ENCODE measurements at regions not wholly inside any gene's neighbourhood (a gene's known extent, or its start where the extent isn't known, plus 50 kb on each side); places are given as distances from the start of the nearest gene placed in this dataset.

DNA sequence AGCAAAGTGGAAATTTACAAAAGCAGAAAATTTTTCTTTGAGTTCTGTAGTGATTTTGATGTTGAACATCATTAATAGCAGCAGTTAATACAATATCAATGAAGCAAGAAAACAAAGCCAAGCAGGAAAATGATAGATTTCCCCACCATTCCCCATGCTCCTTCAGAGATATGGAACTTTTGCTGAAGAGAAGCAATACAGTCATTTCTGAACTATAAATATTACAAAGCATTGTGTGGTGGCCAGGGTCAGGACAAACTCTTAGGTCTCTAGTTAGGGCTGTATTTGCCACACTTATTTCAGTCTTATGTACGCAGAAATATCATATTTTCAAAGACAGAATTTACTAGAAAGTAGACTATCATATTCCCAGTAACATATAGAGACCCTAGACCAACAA is 88.8 kb upstream of the P3H2 start:
- H3K9me1 ChIP-seq (ENCODE audit: control insufficient read depth, insufficient read depth, low read length): no peaks in the 10 kb centered on the region
- no peak overlapping the region for H3K9ac ChIP-seq (ENCODE audit: insufficient read depth in 1 of 2, low read depth in 2 of 2, low read length in 2 of 2)
- FAIRE-seq: no peak
- ChIA-PET POLR2A (no interaction called here), CTCF (ENCODE audit: low intra/inter-chr PET ratio) (no interaction called here)
- intact Hi-C loops (cut with micrococcal nuclease) (no loop called here), in situ Hi-C loops (cut with MboI) (no loop called here)
- DNase-seq (ENCODE audit: extremely low read depth in 1 of 4, low spot score in 3 of 4): no peak
- H4K20me1 ChIP-seq (replicated peaks; ENCODE audit: control insufficient read depth, insufficient read depth, low read length): no peaks in the 10 kb centered on the region
- no peaks in the 10 kb centered on the region for H3K27me3 ChIP-seq (ENCODE audit: control insufficient read depth in 2 of 2, insufficient read depth in 2 of 2, low read length in 2 of 2)
- H3K4me3 ChIP-seq: no peak overlapping the region
- H2AFZ ChIP-seq (ENCODE audit: low read depth, low read length): no peak overlapping the region
- BruUV-seq (replicated peaks): no TSS peak
- H3K4me1 ChIP-seq (replicated peaks in 1 of 2; ENCODE audit: control insufficient read depth in 2 of 2, insufficient read depth in 2 of 2, low read length in 2 of 2): no peaks in the 10 kb centered on the region
- H3K79me2 ChIP-seq (ENCODE audit: control insufficient read depth, insufficient read depth, low read length): no peaks in the 10 kb centered on the region
- ATAC-seq: no peak
- 8% methylated on average over 1 of the region's 1 CpG for WGBS (ENCODE audit: insufficient coverage, low coverage, missing lambda C conversion rate)
- H3K9me3 ChIP-seq (replicated peaks; ENCODE audit: control insufficient read depth, insufficient read depth, low read depth, low read length): peaks cover 2% of the 10 kb centered on the region; the same call in 1 of the 2 replicates
- H3K4me2 ChIP-seq (ENCODE audit: insufficient read depth, low read length): no peak overlapping the region
- no peaks in the 10 kb centered on the region for H3K36me3 ChIP-seq (ENCODE audit: control insufficient read depth, insufficient read depth, low read length)
- no peak for TF ChIP-seq KAT7 (CRISPR knock-in tag; IDR thresholded peaks at IDR 0.05; ENCODE audit: borderline replicate concordance)
- TF ChIP-seq CHD4 (IDR thresholded peaks at IDR 0.05; ENCODE audit: insufficient read depth, insufficient replicate concordance, low read depth, low read length, poor library complexity, severe bottlenecking): no peak
- no peak for TF ChIP-seq THRAP3 (IDR thresholded peaks at IDR 0.05; ENCODE audit: borderline replicate concordance)
- no peak for TF ChIP-seq RFX7 (CRISPR knock-in tag; IDR thresholded peaks at IDR 0.05)
- TF ChIP-seq, protein P1, sequence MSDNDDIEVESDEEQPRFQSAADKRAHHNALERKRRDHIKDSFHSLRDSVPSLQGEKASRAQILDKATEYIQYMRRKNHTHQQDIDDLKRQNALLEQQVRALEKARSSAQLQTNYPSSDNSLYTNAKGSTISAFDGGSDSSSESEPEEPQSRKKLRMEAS (CRISPR knock-in tag; IDR thresholded peaks at IDR 0.05): no peak
- TF ChIP-seq RBBP5 (IDR thresholded peaks at IDR 0.05; ENCODE audit: borderline replicate concordance, insufficient read depth, low read length, poor library complexity, severe bottlenecking): no peak
- TF ChIP-seq HDAC3 (IDR thresholded peaks at IDR 0.05; ENCODE audit: borderline replicate concordance, partially characterized antibody): no peak
- TF ChIP-seq, protein P2, sequence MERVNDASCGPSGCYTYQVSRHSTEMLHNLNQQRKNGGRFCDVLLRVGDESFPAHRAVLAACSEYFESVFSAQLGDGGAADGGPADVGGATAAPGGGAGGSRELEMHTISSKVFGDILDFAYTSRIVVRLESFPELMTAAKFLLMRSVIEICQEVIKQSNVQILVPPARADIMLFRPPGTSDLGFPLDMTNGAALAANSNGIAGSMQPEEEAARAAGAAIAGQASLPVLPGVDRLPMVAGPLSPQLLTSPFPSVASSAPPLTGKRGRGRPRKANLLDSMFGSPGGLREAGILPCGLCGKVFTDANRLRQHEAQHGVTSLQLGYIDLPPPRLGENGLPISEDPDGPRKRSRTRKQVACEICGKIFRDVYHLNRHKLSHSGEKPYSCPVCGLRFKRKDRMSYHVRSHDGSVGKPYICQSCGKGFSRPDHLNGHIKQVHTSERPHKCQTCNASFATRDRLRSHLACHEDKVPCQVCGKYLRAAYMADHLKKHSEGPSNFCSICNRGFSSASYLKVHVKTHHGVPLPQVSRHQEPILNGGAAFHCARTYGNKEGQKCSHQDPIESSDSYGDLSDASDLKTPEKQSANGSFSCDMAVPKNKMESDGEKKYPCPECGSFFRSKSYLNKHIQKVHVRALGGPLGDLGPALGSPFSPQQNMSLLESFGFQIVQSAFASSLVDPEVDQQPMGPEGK (CRISPR knock-in tag; IDR thresholded peaks at IDR 0.05; ENCODE audit: borderline replicate concordance): no peak
- TF ChIP-seq SREBF1 (IDR thresholded peaks at IDR 0.05; ENCODE audit: borderline replicate concordance, low read depth, low read length): no peak
- no peak for TF ChIP-seq GATA2 (CRISPR knock-in tag; IDR thresholded peaks at IDR 0.05)
- TF ChIP-seq ZNF77 (CRISPR knock-in tag; IDR thresholded peaks at IDR 0.05): no peak
- no peak for TF ChIP-seq DDX20 (tag; IDR thresholded peaks at IDR 0.05; ENCODE audit: low read depth)
- TF ChIP-seq CEBPB (tag; IDR thresholded peaks at IDR 0.05): no peak
- H3K27ac ChIP-seq (ENCODE audit: extremely low read depth, low read depth, low read length): no peak overlapping the region

All from K562 (cell line).